Chondrocyte (in vitro differentiated cells): ENCODE measurements at regions not wholly inside any gene's neighbourhood (a gene's known extent, or its start where the extent isn't known, plus 50 kb on each side); places are given as distances from the start of the nearest gene placed in this dataset.

ENCODE experiments used
- DNase-seq: peaks from one replicate; pipeline ENCODE4 v3.0.0; 2021; ENCODE audit warnings: mixed read lengths, low spot score
- H3K27ac Mint-ChIP-seq: one replicate; pipeline ENCODE4 v1.8.0; 2021; ENCODE audit warnings: mild to moderate bottlenecking, moderate library complexity, mixed read lengths; ENCODE audit not compliant: unreplicated experiment
- H3K27me3 Mint-ChIP-seq: 2 replicates; pipeline ENCODE4 v1.8.0; 2021; ENCODE audit warnings: low read depth, mixed read lengths
- H3K36me3 Mint-ChIP-seq: 2 replicates; pipeline ENCODE4 v1.8.0; 2021; ENCODE audit warnings: low read depth, mixed read lengths
- H3K4me1 Mint-ChIP-seq: 2 replicates; pipeline ENCODE4 v1.8.0; 2021; ENCODE audit warnings: low read depth, mild to moderate bottlenecking, mixed read lengths
- H3K4me3 Mint-ChIP-seq: one replicate; pipeline ENCODE4 v1.8.0; 2021; ENCODE audit warnings: mild to moderate bottlenecking, moderate library complexity, mixed read lengths; ENCODE audit not compliant: unreplicated experiment
- H3K9me3 Mint-ChIP-seq: 2 replicates; pipeline ENCODE4 v1.8.0; 2021; ENCODE audit warnings: low read depth, mixed read lengths
- TF ChIP-seq, protein P1 (sequence below): fragments of 200-600 bp; sonication (generic); IDR thresholded peaks from 2 replicates; pipeline ENCODE4 v1.5.0; 2021; ENCODE audit warnings: antibody characterized with exemption, mild to moderate bottlenecking, moderate library complexity

DNA sequence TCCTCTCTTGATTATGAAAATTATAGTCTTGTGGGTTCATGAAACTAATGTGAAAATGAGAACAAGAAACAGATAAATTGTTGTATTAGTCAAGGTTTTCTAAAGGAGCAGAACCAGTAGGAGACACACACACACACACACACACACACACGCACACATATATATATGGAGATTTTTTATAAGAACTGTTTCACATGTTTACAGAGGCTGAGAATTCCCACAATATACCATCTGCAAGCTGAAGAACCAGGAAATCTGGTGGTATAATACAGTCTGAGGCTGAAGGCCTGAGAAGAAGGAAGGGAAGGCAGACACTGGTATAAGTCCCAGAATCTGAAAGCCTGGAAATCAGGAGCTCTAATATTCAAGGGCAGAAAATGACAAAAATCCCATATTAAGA, 70.9 kb upstream of the RGS18 start:
- Mint-ChIP-seq H3K4me3 (no peak overlapping the region), H3K4me1 (no peaks in the 10 kb centered on the region), H3K27me3 (peaks cover 7% of the 10 kb centered on the region), H3K36me3 (no peaks in the 10 kb centered on the region), H3K9me3 (no peaks in the 10 kb centered on the region), H3K27ac (no peak overlapping the region)
- DNase-seq = no peak
- TF ChIP-seq, protein P1, sequence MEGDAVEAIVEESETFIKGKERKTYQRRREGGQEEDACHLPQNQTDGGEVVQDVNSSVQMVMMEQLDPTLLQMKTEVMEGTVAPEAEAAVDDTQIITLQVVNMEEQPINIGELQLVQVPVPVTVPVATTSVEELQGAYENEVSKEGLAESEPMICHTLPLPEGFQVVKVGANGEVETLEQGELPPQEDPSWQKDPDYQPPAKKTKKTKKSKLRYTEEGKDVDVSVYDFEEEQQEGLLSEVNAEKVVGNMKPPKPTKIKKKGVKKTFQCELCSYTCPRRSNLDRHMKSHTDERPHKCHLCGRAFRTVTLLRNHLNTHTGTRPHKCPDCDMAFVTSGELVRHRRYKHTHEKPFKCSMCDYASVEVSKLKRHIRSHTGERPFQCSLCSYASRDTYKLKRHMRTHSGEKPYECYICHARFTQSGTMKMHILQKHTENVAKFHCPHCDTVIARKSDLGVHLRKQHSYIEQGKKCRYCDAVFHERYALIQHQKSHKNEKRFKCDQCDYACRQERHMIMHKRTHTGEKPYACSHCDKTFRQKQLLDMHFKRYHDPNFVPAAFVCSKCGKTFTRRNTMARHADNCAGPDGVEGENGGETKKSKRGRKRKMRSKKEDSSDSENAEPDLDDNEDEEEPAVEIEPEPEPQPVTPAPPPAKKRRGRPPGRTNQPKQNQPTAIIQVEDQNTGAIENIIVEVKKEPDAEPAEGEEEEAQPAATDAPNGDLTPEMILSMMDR = no peak

DNA sequence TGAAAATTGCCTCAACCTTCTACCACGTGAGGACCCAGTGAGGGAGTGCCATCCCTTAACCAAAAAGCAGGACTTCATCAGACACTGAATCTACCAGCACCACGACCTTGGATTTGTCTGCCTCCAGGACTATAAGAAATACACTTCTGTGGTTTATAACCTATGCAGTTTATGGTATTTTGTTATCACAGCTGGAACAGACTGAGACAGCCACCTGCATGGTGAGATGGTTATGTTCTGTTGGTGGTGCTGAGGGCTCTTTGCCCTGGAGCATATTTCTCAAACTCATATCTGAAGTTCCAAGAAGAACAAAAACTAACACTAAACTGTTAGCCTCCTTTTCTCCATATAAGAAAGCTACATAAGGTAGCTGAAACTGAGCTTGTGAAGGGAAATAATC, 69.8 kb upstream of the RGS18 start:
- TF ChIP-seq, protein P1 = no peak
- DNase-seq = no peak
- no peaks in the 10 kb centered on the region for H3K4me1 Mint-ChIP-seq
- H3K36me3 Mint-ChIP-seq = no peaks in the 10 kb centered on the region
- no peak overlapping the region for H3K4me3 Mint-ChIP-seq
- H3K27ac Mint-ChIP-seq = no peak overlapping the region
- H3K27me3 Mint-ChIP-seq = peaks cover 7% of the 10 kb centered on the region
- no peaks in the 10 kb centered on the region for H3K9me3 Mint-ChIP-seq

DNA sequence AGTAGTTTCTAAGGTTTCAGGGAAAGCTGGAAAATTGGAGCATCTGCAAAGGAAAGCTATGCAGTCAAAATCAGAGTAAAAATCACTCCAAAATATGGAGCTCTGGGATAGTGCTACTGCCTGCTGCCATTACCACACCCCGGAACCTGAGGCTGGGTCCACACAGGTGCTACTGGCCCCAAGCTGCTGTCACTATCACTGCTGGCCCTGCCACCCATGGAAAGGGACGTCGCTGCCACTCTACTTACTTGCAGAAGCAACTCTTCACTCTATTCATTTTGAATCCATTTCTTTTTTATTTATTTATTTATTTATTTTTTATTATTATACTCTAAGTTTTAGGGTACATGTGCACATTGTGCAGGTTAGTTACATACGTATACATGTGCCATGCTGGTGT, 60.3 kb upstream of the RGS18 start:
- Mint-ChIP-seq H3K4me1 (no peaks in the 10 kb centered on the region), H3K9me3 (peaks cover 5% of the 10 kb centered on the region), H3K36me3 (no peaks in the 10 kb centered on the region), H3K27me3 (no peaks in the 10 kb centered on the region), H3K4me3 (no peak overlapping the region), H3K27ac (no peak overlapping the region)
- TF ChIP-seq, protein P1 = no peak
- no peak for DNase-seq

DNA sequence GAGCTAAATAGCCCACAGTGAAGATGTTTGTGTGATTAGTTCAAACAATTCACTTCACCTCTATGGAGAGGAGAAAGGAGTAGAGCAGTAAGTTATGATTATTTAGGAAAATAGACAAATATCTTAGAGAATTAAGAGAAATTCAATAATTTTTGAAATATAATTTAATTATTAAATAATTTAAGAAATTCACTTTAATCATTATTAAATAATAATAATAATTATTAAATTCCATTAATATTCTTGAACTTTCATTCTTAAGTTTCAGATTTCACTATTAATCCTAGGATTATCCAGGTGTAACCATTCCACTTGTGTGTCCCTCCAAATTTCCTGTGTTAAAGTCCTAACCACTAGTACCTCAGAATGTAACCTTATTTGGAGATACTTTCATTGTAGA, 58.9 kb upstream of the RGS18 start:
- Mint-ChIP-seq H3K4me1 (no peaks in the 10 kb centered on the region), H3K4me3 (no peak overlapping the region), H3K27me3 (no peaks in the 10 kb centered on the region), H3K27ac (no peak overlapping the region), H3K36me3 (no peaks in the 10 kb centered on the region), H3K9me3 (peaks cover 5% of the 10 kb centered on the region)
- TF ChIP-seq, protein P1 = no peak
- DNase-seq = no peak

DNA sequence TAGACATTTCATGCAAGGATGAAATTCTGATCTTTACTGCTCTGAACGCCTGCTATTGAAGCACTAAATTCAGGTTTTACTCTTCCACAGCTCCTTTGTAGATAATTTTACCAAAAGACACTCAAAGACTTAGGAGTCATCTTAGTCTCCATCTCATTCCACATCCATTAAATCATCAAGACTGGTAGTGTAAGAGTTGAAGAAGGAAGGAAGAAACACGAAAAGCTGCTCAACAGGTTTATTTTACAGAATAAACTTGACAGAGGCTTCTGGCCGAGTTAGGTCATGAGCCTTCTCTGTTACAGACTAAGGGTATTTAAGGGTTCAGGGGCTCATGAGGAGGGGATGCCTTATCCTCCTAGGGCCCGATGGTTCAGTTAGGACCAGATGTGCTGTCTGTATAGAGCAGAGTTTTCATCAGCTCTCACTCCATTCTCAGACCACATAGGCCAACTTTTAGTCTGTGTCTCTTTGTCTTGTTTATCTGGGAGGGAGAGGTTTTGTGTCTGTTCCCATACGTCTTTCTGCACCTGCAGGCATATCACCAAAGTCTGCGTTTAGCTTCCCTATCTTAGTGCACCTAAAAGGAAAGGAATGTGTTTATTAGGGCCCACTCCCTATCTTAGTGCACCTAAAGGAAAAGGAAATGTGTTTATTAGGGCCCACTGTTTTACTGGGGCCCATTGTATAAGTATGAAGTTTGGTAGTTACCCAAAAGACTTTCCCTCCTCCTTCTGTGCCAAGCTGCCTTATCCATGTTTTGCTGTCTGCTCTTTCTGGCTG, 57.4 kb upstream of the RGS18 start:
- TF ChIP-seq, protein P1 = no peak
- H3K9me3 Mint-ChIP-seq = peaks cover 2% of the 10 kb centered on the region
- no peak for DNase-seq
- H3K4me1 Mint-ChIP-seq = peaks cover 14% of the 10 kb centered on the region
- H3K4me3 Mint-ChIP-seq = no peak overlapping the region
- no peaks in the 10 kb centered on the region for H3K27me3 Mint-ChIP-seq
- H3K27ac Mint-ChIP-seq = no peak overlapping the region
- H3K36me3 Mint-ChIP-seq = no peaks in the 10 kb centered on the region
